ENCODE measurements at regions not wholly inside any gene's neighbourhood (a gene's known extent, or its start where the extent isn't known, plus 50 kb on each side); places are given as distances from the start of the nearest gene placed in this dataset.

DNA sequence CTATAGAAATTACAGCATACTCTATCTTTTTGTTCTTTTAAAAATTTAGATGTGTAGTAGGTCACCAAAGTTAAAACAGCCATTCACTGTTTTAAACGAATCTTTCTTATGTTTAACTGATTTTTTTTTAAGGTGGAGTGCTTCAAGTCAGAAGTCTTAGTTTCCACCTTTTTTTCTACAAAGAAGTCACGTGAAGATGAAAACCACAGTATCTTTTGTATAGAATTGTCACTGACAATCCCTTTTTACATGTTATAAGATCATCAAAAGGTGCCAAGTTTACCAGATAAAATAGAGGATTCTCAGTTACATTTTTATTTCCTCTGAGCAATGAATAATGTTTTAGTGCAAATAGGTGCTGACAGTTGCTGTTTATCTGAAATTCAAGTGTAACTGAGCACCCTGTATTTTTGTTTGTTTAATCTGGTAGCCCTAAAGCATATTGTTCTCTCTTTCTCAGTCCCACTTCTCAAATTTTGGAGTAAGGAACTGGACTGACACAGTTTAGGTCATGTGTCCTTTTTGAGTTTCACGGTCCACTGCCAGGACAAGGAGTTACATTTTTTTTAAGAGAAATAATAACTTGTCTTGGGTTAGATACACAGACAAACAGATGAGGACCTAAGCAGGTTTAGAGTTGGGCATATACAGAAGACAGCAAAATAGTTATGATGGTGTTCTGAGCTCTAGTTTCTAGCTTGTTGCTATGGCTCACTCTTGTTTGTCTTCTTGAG is 233.2 kb upstream of the MBL2 start:
- H3K27me3 Mint-ChIP-seq (ENCODE audit: low read depth) = no peaks in the 10 kb centered on the region
- H4K20me1 ChIP-seq (ENCODE audit: control insufficient read depth, insufficient read depth, insufficient read length) = no peaks in the 10 kb centered on the region

More for the DNA sequence above, 233.2 kb upstream of the MBL2 start:
- no peaks in the 10 kb centered on the region for H3K79me2 ChIP-seq (ENCODE audit: insufficient read depth, low read length)
- no peak overlapping the region for H3K27ac Mint-ChIP-seq
- 0 out of 2 replicates have a peak, but pooled peaks cover 2% of the 10 kb centered on the region for H3K4me1 ChIP-seq (ENCODE audit: insufficient read depth, low read length)
- no peak overlapping the region for H4K91ac ChIP-seq (ENCODE audit: insufficient read length, low read depth, low read length)
- H2BK5ac ChIP-seq (ENCODE audit: insufficient read length, low read length) = no peak overlapping the region
- H2AFZ ChIP-seq (ENCODE audit: low read length) = no peak overlapping the region
- H2BK20ac ChIP-seq (ENCODE audit: low read depth, low read length, poor library complexity, severe bottlenecking) = no peak overlapping the region
- TF ChIP-seq, protein P1, sequence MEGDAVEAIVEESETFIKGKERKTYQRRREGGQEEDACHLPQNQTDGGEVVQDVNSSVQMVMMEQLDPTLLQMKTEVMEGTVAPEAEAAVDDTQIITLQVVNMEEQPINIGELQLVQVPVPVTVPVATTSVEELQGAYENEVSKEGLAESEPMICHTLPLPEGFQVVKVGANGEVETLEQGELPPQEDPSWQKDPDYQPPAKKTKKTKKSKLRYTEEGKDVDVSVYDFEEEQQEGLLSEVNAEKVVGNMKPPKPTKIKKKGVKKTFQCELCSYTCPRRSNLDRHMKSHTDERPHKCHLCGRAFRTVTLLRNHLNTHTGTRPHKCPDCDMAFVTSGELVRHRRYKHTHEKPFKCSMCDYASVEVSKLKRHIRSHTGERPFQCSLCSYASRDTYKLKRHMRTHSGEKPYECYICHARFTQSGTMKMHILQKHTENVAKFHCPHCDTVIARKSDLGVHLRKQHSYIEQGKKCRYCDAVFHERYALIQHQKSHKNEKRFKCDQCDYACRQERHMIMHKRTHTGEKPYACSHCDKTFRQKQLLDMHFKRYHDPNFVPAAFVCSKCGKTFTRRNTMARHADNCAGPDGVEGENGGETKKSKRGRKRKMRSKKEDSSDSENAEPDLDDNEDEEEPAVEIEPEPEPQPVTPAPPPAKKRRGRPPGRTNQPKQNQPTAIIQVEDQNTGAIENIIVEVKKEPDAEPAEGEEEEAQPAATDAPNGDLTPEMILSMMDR (conservative IDR thresholded peaks at IDR 0.05) = no peak
- no peak overlapping the region for H3K4ac ChIP-seq (ENCODE audit: low read depth, low read length)
- no peak overlapping the region for H2AK5ac ChIP-seq (ENCODE audit: insufficient read length, low read length)
- WGBS (ENCODE audit: extremely low coverage, insufficient read length, low lambda C conversion rate) = no CpG with 5 or more reads among the region's 3 CpGs
- no peak overlapping the region for H2BK15ac ChIP-seq (ENCODE audit: low read depth, low read length)
- H4K8ac ChIP-seq (replicated peaks; ENCODE audit: insufficient read length, low read depth, low read length) = no peak overlapping the region
- peaks cover 0 to 5% (median 3%) of the 10 kb centered on the region in 3 experiments; a peak in 1 of 7 replicates for H3K36me3 Mint-ChIP-seq (ENCODE audit: insufficient read depth in 1 of 3, low read depth in 3 of 3)
- no peak overlapping the region for H3K18ac ChIP-seq (ENCODE audit: insufficient read length, low read depth, low read length)
- no peak for DNase-seq
- no peak overlapping the region for H2BK120ac ChIP-seq (ENCODE audit: low read depth, low read length, poor library complexity, severe bottlenecking)
- H3K23me2 ChIP-seq (ENCODE audit: insufficient read length, low read depth, low read length, poor library complexity, severe bottlenecking) = no peaks in the 10 kb centered on the region
- no peak overlapping the region for H3K9ac ChIP-seq (ENCODE audit: extremely low read depth, insufficient read length, low read length)
- H3K4me2 ChIP-seq (ENCODE audit: insufficient read depth, insufficient read length, low read length) = no peak overlapping the region
- H3K4me3 Mint-ChIP-seq = no peak overlapping the region
- no peaks in the 10 kb centered on the region for H3K27me3 ChIP-seq (ENCODE audit: insufficient read depth, low read length)
- H3K9me3 ChIP-seq (ENCODE audit: control insufficient read depth, low read depth, low read length) = no peaks in the 10 kb centered on the region
- no peak overlapping the region for H4K5ac ChIP-seq (ENCODE audit: insufficient read length, low read depth, low read length)
- H3K9me3 Mint-ChIP-seq = no peaks in the 10 kb centered on the region
- H3K14ac ChIP-seq (ENCODE audit: insufficient read depth, low read length) = no peak overlapping the region
- H3K27ac ChIP-seq (ENCODE audit: insufficient read length, low read depth, low read length) = no peak overlapping the region
- H3T11ph ChIP-seq (ENCODE audit: low read length) = no peak overlapping the region
- H2BK12ac ChIP-seq (ENCODE audit: insufficient read length, low read depth, low read length) = no peak overlapping the region
- H3K4me1 Mint-ChIP-seq = peaks cover 3 to 4% of the 10 kb centered on the region in 2 experiments
- H3K56ac ChIP-seq (ENCODE audit: insufficient read length, low read depth, low read length) = no peak overlapping the region
- no peak overlapping the region for H3K23ac ChIP-seq (ENCODE audit: insufficient read length, low read depth, low read length)
- no peaks in the 10 kb centered on the region for H3K79me1 ChIP-seq (ENCODE audit: insufficient read depth, low read depth, low read length, poor library complexity, severe bottlenecking)
